H1 (cell line): ENCODE measurements at regions not wholly inside any gene's neighbourhood (a gene's known extent, or its start where the extent isn't known, plus 50 kb on each side); places are given as distances from the start of the nearest gene placed in this dataset.

Source experiments
- CTCF ChIA-PET: fragments of 300-600 bp; sonication (Branson Sonifier 250); formaldehyde crosslinking; loops from one replicate; lab custom pipeline; 2021; ENCODE audit not compliant: partially characterized antibody; lab: Charles Lee
- POLR2A ChIA-PET: fragments of 300-600 bp; sonication (Branson Sonifier 250); formaldehyde crosslinking; loops from one replicate; lab custom pipeline; 2021; ENCODE audit warnings: inconsistent platforms; ENCODE audit not compliant: partially characterized antibody; lab: Charles Lee
- DNase-seq, 2 experiments: peaks; one replicate each; pipeline versions ENCODE4 v3.0.0 to v3.0.0-alpha.2; 2010 to 2022; ENCODE audit warnings: low spot score in 2 of 2, low read depth in 1 of 2, mixed read lengths in 1 of 2
- FAIRE-seq: peaks from 2 replicates; lab custom pipeline; 2011; peaks lifted over from hg19 to GRCh38; lab: Jason Lieb, UNC
- H2AFZ ChIP-seq: 2 replicates; pipeline ENCODE4 v1.8.1; 2012; ENCODE audit warnings: low read length, inconsistent platforms
- H2AK5ac ChIP-seq: 2 replicates; pipeline ENCODE4 v1.6.1; 2013; ENCODE audit warnings: low read depth, low read length
- H2BK120ac ChIP-seq: replicated peaks from 2 replicates; pipeline ENCODE3; 2013; ENCODE audit warnings: low read depth, low read length, inconsistent platforms
- H2BK12ac ChIP-seq: 2 replicates; pipeline ENCODE4 v1.6.1; 2013; ENCODE audit warnings: low read depth, low read length
- H2BK15ac ChIP-seq: 2 replicates; pipeline ENCODE4 v1.6.1; 2013; ENCODE audit warnings: low read length
- H2BK20ac ChIP-seq: 2 replicates; pipeline ENCODE4 v1.6.1; 2013; ENCODE audit warnings: low read length
- H2BK5ac ChIP-seq: 2 replicates; pipeline ENCODE4 v1.6.1; 2013; ENCODE audit warnings: low read depth, low read length
- H3K14ac ChIP-seq: 2 replicates; pipeline ENCODE4 v1.6.1; 2013; ENCODE audit warnings: inconsistent platforms; ENCODE audit not compliant: insufficient read length
- H3K18ac ChIP-seq: 2 replicates; pipeline ENCODE4 v1.6.1; 2013; ENCODE audit warnings: low read length; ENCODE audit errors: extremely low read depth
- H3K23ac ChIP-seq: 2 replicates; pipeline ENCODE4 v1.6.1; 2013; ENCODE audit warnings: inconsistent platforms; ENCODE audit not compliant: insufficient read length
- H3K23me2 ChIP-seq: 2 replicates; pipeline ENCODE4 v1.6.1; 2013; ENCODE audit warnings: low read depth, low read length
- H3K27ac ChIP-seq: 2 replicates; pipeline ENCODE4 v1.6.1; 2011; ENCODE audit warnings: low read depth, low read length, inconsistent platforms
- H3K27me3 ChIP-seq, 4 experiments: replicated peaks in 1 of 4; 1 replicate in 1 of 4; 2 replicates in 3 of 4; pipeline versions ENCODE4 v1.6.1 to v1.8.1; 2011 to 2013; ENCODE audit warnings: low read length in 3 of 4, mild to moderate bottlenecking in 3 of 4, inconsistent platforms in 2 of 4, mixed read lengths in 2 of 4, moderate library complexity in 1 of 4; ENCODE audit not compliant: control insufficient read depth in 3 of 4, insufficient read depth in 3 of 4; ENCODE audit errors: extremely low read depth in 1 of 4
- H3K36me3 ChIP-seq, 4 experiments: 2 replicates each; pipeline versions ENCODE4 v1.6.1 to v1.8.1; 2011 to 2013; ENCODE audit warnings: mild to moderate bottlenecking in 4 of 4, low read length in 3 of 4, moderate library complexity in 2 of 4, control low read depth in 1 of 4, inconsistent platforms in 1 of 4; ENCODE audit not compliant: insufficient read depth in 4 of 4, control insufficient read depth in 2 of 4
- H3K4ac ChIP-seq: replicated peaks from 2 replicates; pipeline ENCODE3; 2013; ENCODE audit warnings: low read length, low read depth, mixed read lengths, inconsistent platforms; ENCODE audit not compliant: insufficient read length
- H3K4me1 ChIP-seq, 4 experiments: replicated peaks in 1 of 4; 1 replicate in 1 of 4; 2 replicates in 3 of 4; pipeline versions ENCODE4 v1.6.1 to v1.8.1; 2011 to 2013; ENCODE audit warnings: low read length in 3 of 4, inconsistent platforms in 2 of 4, mixed read lengths in 1 of 4; ENCODE audit not compliant: insufficient read depth in 4 of 4, control insufficient read depth in 3 of 4
- H3K4me2 ChIP-seq, 2 experiments: 2 replicates each; pipeline versions ENCODE4 v1.6.1 to v1.8.1; 2011 to 2013; ENCODE audit warnings: low read depth in 2 of 2, low read length in 2 of 2, control low read depth in 1 of 2, inconsistent platforms in 1 of 2, mild to moderate bottlenecking in 1 of 2; ENCODE audit not compliant: insufficient read depth in 1 of 2
- H3K4me3 ChIP-seq, 4 experiments: fragments of 200-600, 300-600 bp in 1 of 4; sonication (generic), shearing (Covaris generic), sonication (Bioruptor Twin) in 1 of 4; 2 replicates each; pipeline versions ENCODE4 v1.5.1 to v1.8.1; 2011 to 2016; ENCODE audit warnings: low read length in 4 of 4, low read depth in 3 of 4, control low read depth in 2 of 4, inconsistent platforms in 2 of 4, mild to moderate bottlenecking in 2 of 4, mixed read lengths in 1 of 4, moderate library complexity in 1 of 4; ENCODE audit not compliant: insufficient read depth in 2 of 4; ENCODE audit errors: extremely low read depth in 1 of 4
- H3K56ac ChIP-seq: replicated peaks from 2 replicates; pipeline ENCODE3; 2013; ENCODE audit warnings: low read depth, mild to moderate bottlenecking, mixed read lengths, low read length, inconsistent platforms; ENCODE audit not compliant: insufficient read length
- H3K79me1 ChIP-seq: 2 replicates; pipeline ENCODE4 v1.6.1; 2013; ENCODE audit warnings: low read depth, low read length, control low read depth
- H3K79me2 ChIP-seq, 2 experiments: 2 replicates each; pipeline versions ENCODE4 v1.6.1 to v1.8.1; 2012 to 2013; ENCODE audit warnings: low read length in 2 of 2, mild to moderate bottlenecking in 2 of 2, inconsistent platforms in 1 of 2; ENCODE audit not compliant: insufficient read depth in 2 of 2, control insufficient read depth in 1 of 2
- H3K9ac ChIP-seq, 4 experiments: replicated peaks in 1 of 4; 1 replicate in 1 of 4; 2 replicates in 3 of 4; pipeline versions ENCODE4 v1.6.1 to v1.8.1; 2011 to 2013; ENCODE audit warnings: low read depth in 3 of 4, low read length in 3 of 4, control low read depth in 2 of 4, mild to moderate bottlenecking in 2 of 4, moderate library complexity in 2 of 4, inconsistent platforms in 1 of 4; ENCODE audit errors: extremely low read depth in 1 of 4
- H3K9me3 ChIP-seq, 2 experiments: 2 replicates each; pipeline versions ENCODE4 v1.6.1 to v1.8.1; 2012 to 2013; ENCODE audit warnings: mild to moderate bottlenecking in 2 of 2, moderate library complexity in 2 of 2, control low read depth in 1 of 2, inconsistent platforms in 1 of 2, low read depth in 1 of 2, low read length in 1 of 2, mixed read lengths in 1 of 2; ENCODE audit not compliant: insufficient read depth in 2 of 2
- H4K20me1 ChIP-seq, 2 experiments: replicated peaks in 1 of 2; 2 replicates each; pipeline versions ENCODE3 to v1.8.1; 2011 to 2013; ENCODE audit warnings: inconsistent platforms in 2 of 2, low read length in 2 of 2, mild to moderate bottlenecking in 1 of 2; ENCODE audit not compliant: insufficient read depth in 2 of 2, control insufficient read depth in 1 of 2
- H4K5ac ChIP-seq: 2 replicates; pipeline ENCODE4 v1.6.1; 2013; ENCODE audit warnings: low read length, low read depth, mixed read lengths, inconsistent platforms; ENCODE audit not compliant: insufficient read length
- H4K8ac ChIP-seq: 2 replicates; pipeline ENCODE4 v1.8.0; 2013; ENCODE audit warnings: mild to moderate bottlenecking, moderate library complexity, low read length, inconsistent platforms; ENCODE audit not compliant: insufficient read depth; ENCODE audit errors: extremely low read depth
- H4K91ac ChIP-seq: replicated peaks from 2 replicates; pipeline ENCODE3; 2013; ENCODE audit warnings: low read length, mixed read lengths, inconsistent platforms; ENCODE audit not compliant: insufficient read length
- CBX5 ChIP-seq: fragments of 300-800, 300-1000 bp; sonication (generic); IDR thresholded peaks from 2 replicates; pipeline ENCODE4 v1.7.1; 2016; ENCODE audit warnings: antibody characterized with exemption, low read length, low read depth
- CTBP2 ChIP-seq: IDR thresholded peaks from 2 replicates; pipeline ENCODE4 v1.7.0; 2011; ENCODE audit warnings: borderline replicate concordance, mild to moderate bottlenecking, moderate library complexity, mixed read lengths, low read length; ENCODE audit not compliant: insufficient read depth, insufficient read length
- POLR2A ChIP-seq, 2 experiments: IDR thresholded peaks; 1 replicate in 1 of 2; 2 replicates in 1 of 2; pipeline ENCODE4 v1.6.1; 2011; ENCODE audit warnings: low read depth in 2 of 2, low read length in 2 of 2, mild to moderate bottlenecking in 2 of 2; ENCODE audit errors: control extremely low read depth in 1 of 2
- TAF1 ChIP-seq: IDR thresholded peaks from 2 replicates; pipeline ENCODE4 v1.6.1; 2011; ENCODE audit warnings: mild to moderate bottlenecking, low read depth, low read length
- WGBS, 2 experiments: shearing (Covaris generic) in 1 of 2; methylation state at CpG; one replicate each; pipeline versions ENCODE4 v1.1.6 to v1.1.7; 2013 to 2015; ENCODE audit warnings: low lambda C conversion rate in 2 of 2, mixed read lengths in 2 of 2, inconsistent platforms in 1 of 2, low coverage in 1 of 2, missing lambda C conversion rate in 1 of 2; ENCODE audit not compliant: insufficient replicate concordance in 2 of 2, insufficient coverage in 1 of 2, insufficient read length in 1 of 2; ENCODE audit errors: extremely low coverage in 1 of 2, missing lambda C conversion rate in 1 of 2; 5-methylcytosine and 5-hydroxymethylcytosine counted together

GRCh38 chr10:9443758-9444157 lies 1389.3 kb downstream of the GATA3 start:
- Histone ChIP-seq H3K4me2 (no peak overlapping the region), H4K20me1 (no peaks in the 10 kb centered on the region), H3K18ac (no peak overlapping the region), H3K56ac (no peak overlapping the region), H2AK5ac (no peak overlapping the region), H3K27me3 (no peaks in the 10 kb centered on the region)
- FAIRE-seq, result no peak
- TF ChIP-seq CTBP2 (no peak), POLR2A (IDR thresholded peaks at IDR 0.05; ENCODE audit: control extremely low read depth in 1 of 2, low read depth in 2 of 2, low read length in 2 of 2) (no peak), CBX5 (no peak), TAF1 (no peak)
- TF ChIP-seq, all 59 proteins: peak for 0
- no peak overlapping the region for H3K4me3 ChIP-seq
- no peak overlapping the region for H4K5ac ChIP-seq
- H2BK12ac ChIP-seq, result no peak overlapping the region
- no peak overlapping the region for H2BK120ac ChIP-seq
- H2BK15ac ChIP-seq, result no peak overlapping the region
- ChIA-PET POLR2A (no interaction called here), CTCF (no interaction called here)
- 100% methylated on average over 1 of the region's 1 CpG; no CpG with 5 or more reads in 1 of the 2 experiments for WGBS, 2 experiments
- no peak overlapping the region for H3K14ac ChIP-seq
- H3K9me3 ChIP-seq, result no peaks in the 10 kb centered on the region
- no peak overlapping the region for H3K9ac ChIP-seq
- H2BK5ac ChIP-seq, result no peak overlapping the region
- H4K8ac ChIP-seq, result no peak overlapping the region
- no peak for DNase-seq
- H3K27ac ChIP-seq, result no peak overlapping the region
- no peak overlapping the region for H2AFZ ChIP-seq
- H3K23me2 ChIP-seq, result no peaks in the 10 kb centered on the region
- no peak overlapping the region for H2BK20ac ChIP-seq
- H4K91ac ChIP-seq, result no peak overlapping the region
- no peaks in the 10 kb centered on the region for H3K4me1 ChIP-seq
- H3K23ac ChIP-seq, result no peak overlapping the region
- no peak overlapping the region for H3K4ac ChIP-seq
- H3K36me3 ChIP-seq, result no peaks in the 10 kb centered on the region
- no peaks in the 10 kb centered on the region for H3K79me2 ChIP-seq
- H3K79me1 ChIP-seq, result no peaks in the 10 kb centered on the region
